GM19463 (cell line): ENCODE measurements at regions not wholly inside any gene's neighbourhood (a gene's known extent, or its start where the extent isn't known, plus 50 kb on each side); places are given as distances from the start of the nearest gene placed in this dataset.
A peak's percentile ranks its signal among the peaks of the same experiment; 100 is the strongest.

ENCODE experiments used
- ATAC-seq: cut with Tn5 transposase; IDR thresholded peaks from one replicate; pipeline ENCODE4 v1.9.1; 2021; ENCODE audit warnings: mild to moderate bottlenecking, moderate library complexity; ENCODE audit not compliant: unreplicated experiment

GRCh38 chr2:19559596-19560240 is 201.3 kb upstream of the OSR1 start:
- ATAC-seq, result no peak

- ATAC-seq, result no peak
Observed at GRCh38 chr2:19556648-19557047, 198.2 kb upstream of the OSR1 start.

DNA sequence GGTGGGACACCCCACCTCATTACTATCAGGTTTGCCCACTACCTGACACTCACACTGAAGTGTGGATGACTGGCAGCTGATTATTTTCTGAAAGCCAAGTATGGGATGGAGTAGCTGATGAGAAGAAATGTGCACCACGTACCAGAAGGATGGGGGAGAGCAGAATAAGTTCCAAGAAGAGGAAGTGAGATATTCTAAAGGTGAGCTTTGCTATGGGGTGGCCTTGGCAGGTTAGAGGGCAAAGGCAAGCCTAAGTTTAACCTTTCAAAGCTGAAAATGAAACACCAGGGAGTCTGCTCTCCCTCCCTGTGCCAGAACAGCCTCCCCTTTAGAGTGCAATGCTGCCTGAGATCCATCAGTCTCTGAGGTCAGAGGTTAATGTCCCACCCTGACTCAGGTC is 196.1 kb upstream of the OSR1 start:
- peak; percentile 62 for ATAC-seq

DNA sequence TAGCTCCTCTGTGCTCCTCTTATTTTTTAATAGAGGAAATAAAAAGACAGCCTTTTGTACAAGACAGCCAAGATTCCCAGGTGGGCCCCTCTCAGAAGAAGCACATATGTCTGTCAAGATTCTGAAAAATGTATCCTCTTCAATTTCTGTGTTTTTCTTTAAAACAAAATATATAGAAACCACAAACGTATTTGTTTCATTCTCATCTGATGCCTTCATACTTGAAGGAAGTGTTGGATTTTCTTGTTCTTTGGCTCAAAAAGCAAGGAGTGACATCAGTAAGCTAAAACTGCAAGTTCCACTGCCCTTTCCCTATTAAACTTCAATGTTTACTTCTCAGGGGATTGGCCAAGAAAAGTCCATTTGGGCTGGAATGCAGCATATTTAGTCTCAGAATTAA is 193.8 kb upstream of the OSR1 start:
- ATAC-seq, result no peak

DNA sequence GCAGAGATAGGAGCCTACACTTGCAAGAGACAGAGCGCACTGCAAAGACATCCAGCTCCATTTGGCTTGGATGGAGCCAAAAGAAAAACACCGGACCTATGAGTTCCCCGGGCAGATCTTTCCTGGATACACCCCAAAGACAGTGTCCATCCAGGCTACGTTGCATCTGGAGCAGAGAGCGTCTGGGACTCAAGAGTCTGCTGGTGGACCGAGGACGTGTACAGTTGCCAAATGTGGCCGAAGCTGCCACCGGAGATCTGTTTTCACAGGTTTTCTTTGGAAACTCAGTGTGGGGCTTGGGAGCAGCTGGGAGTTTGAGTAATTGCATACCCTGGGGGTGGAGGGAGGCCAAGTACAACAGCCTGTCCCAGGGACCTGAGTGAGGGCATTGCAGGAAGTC is 192.3 kb upstream of the OSR1 start:
- ATAC-seq, result no peak

DNA sequence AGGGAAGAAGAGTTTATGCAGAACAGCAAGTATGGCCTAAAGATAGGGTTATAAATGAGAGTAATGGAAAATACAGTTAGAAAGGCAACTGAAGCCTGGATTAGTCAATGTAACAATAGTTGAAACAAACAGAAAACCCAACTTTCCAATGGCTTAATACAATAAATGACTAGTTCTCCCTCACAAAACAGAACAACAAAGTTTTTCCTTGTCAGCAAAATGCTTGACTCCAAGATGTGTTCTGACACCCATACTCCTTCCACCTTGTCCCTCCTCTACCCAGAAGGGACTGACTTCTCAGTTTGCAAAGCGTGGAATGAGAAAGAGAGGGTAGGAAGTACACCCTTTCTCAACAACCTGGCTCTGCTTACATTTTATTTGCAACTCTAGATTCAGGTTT is 191.4 kb upstream of the OSR1 start:
- no peak for ATAC-seq

DNA sequence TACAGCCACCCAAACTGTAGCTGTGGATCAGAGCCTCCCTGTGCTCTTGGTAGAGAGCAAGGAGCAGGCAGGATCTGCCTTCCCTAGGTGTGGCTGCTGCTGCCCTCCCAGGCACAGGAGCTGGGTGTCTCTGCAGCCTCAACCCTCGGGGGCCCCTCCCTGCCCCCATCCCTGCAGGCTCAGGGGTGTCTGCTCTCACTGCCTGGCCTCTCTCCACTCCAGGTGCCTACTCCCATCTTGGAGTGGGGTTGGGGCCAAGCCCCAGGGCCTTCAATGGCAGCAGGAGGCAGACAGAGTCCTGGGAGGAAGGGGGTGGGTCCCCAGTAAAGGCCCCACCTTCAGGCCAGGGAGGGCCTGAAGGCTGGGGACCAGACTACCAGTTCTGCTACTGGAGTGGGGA is 189.7 kb upstream of the OSR1 start:
- no peak for ATAC-seq

DNA sequence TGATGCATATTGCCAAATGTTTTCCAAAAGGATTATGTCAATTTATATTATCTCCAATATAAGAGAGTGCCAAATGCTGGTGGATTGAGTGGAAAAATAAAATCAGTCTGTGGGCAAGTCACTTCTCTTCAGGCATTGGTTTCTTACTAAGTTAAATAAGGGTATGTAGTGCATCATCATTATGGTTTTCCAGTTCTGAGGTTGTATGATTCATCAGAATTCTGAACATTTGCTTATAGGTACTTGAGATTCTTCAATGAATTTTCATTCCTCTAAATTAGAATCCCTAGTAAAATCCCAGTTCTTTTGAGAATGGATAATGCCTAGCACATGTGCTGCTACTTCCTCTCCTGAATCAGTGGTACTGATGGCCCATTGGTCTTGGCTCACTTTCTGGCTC is 188.9 kb upstream of the OSR1 start:
- no peak for ATAC-seq

DNA sequence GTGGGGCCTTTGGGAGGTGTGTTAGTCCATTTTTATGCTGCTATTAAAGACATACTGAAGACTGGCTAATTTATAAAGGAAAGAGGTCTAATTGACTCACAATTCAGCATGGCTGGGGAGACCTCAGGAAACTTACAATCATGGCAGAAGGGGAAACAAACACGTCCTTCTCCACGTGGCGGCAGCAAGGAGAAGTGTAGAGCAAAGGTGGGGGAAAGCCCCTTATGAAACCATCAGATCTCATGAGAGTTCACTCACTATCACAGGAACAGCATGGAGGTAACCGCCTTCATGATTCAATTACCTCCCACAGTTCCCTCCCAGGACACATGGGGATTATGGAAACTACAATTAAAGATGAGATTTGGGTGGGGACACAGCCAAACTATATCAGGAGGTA is 187.1 kb upstream of the OSR1 start:
- no peak for ATAC-seq

DNA sequence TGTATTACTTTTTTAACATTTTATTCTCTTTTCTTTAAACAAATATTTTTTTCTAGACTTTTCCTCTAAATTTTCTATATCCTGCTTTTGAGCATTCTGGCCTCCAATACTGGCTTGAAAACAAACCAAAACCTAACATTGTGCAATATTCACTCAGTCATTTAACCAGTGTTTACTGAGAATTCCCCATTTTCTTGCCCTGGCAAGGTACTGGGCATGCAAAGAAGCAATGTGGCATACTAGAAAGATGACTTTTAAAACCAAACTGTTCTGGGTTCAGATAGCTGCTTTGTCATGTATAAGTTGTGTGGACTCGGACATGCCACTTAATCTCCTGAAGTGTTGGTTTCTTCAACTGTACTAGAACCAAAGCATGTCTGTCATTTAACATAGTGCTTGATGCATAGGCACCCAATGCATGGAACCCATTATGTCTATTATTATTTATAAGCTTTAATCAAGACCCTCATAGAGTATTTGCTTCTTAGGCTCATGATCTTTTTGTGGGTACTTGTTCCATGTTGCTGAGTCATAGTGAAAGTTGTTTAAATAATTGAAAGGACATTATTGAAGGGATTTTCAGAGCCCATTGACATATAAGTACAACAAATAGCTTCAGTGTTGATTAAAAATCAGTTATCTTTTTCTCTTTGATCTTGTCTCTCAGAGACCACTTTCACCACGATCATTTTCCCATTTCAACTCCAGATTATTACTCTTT is 185.4 kb upstream of the OSR1 start:
- no peak for ATAC-seq

GRCh38 chr2:19542796-19543662 is 184.6 kb upstream of the OSR1 start:
- no peak for ATAC-seq

DNA sequence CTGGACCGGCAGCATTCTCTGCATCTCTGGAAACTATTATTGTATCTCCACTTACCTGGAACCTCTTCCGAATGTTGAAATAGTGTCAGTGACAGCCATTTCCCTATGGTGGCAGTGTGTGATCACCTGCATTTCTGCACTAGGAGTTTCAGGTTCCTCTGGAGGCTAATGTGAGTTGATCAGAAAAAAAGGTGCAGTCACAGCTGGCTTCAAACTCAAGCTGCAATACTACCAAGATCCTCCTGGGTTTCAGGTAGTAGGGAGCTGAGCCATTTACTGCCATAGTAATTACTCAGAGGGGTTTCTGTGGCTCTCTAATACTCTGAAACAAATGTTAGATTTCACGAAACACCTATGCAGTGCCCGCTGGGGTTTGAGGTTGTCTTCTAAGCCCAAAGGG is 183.5 kb upstream of the OSR1 start:
- no peak for ATAC-seq

GRCh38 chr2:19540739-19541525 is 182.5 kb upstream of the OSR1 start:
- peak; percentile 34 for ATAC-seq

DNA sequence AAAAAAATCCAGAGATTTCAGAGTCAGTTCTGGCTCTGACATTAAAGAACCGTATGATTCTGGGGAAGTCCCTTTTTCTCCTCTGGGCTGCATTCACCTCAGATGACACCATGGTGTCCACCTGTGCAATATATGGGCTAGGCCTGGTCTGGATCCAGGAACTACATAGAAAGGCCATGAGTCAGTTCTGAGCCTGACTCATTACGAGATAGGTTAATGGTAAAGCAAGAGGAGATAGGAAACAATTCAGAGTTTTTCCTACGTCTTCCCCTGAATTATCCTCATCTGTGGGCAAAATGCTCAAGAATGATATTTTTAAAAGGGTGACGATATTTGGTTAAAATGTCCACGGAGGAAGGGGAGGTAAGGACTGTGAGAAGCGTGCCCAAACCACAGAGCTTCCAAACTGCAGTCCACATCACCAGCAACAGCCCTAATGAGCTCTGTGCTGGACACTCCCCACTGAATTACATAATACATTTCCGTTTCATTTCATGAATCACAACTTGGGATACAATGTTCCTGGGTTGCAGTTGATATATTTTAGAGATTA is 180.1 kb upstream of the OSR1 start:
- ATAC-seq, result peak; percentile 39

DNA sequence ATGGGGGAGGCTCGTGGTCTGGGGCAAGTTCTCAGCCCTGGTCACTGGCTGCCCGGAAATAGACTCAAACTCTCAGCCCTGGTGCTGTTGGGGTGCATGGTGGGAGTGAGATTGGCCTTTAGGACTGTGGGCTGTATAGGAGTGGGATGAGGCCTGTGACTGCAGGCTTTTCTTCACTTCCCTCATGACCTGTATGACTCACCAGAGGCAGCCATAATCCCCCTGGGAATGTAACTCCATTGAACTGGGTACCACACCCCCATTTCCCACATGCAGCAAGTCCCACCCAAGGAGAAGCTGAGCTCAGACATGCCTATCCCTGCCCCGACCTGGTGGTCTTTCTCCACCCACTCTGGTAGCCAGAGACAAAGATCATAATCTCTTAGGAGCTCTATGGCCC is 177.7 kb upstream of the OSR1 start:
- ATAC-seq, result no peak

GRCh38 chr2:19532547-19533196 is 174.2 kb upstream of the OSR1 start:
- no peak for ATAC-seq

DNA sequence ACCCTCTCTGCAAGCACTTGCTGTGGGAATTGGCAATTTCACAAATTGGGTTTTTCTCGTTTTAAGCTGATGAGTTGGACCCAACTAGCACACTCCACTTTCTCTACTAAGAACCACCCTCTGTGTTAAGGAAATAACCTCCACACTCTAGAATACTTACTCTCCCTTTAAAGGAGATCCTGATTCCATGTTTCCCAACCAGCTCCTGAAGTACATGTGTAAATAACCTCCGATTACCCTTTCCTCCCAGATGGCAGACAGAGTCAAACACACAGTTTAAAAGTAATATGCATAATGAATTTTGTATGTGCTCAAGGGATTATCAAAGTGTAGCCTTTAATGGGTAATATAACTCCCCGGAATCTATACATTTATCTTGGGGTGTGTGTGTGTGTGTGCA is 171.3 kb upstream of the OSR1 start:
- no peak for ATAC-seq

GRCh38 chr2:19527771-19528170 is 169.3 kb upstream of the OSR1 start:
- ATAC-seq, result no peak

GRCh38 chr2:19525313-19525712 is 166.9 kb upstream of the OSR1 start:
- no peak for ATAC-seq

DNA sequence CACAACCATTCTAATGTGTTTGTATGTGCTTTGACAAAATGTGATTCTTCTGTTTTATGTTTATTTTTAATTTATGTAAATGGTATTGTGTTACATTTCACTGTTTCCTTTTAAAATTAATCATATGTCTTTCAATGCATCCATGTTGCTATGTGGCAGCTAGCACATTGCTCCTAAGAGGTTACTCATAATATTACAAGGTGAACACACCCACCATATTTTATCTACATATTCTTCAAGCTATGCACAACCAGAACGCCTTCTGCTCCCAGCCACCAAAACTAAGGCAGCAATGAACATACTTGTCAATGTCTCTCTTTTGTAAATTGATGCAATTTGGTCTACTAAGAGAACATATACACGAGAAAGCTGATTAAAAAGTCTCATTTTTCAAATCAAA is 160.6 kb upstream of the OSR1 start:
- no peak for ATAC-seq
